IMR-90 (cell line): ENCODE measurements at regions not wholly inside any gene's neighbourhood (a gene's known extent, or its start where the extent isn't known, plus 50 kb on each side); places are given as distances from the start of the nearest gene placed in this dataset.

Source experiments
- ATAC-seq: fragments of 200-7000 bp; cut with Tn5 transposase; 2 replicates; pipeline ENCODE4 v1.9.1; 2020; ENCODE audit warnings: low read depth, mild to moderate bottlenecking, moderate library complexity
- BruUV-seq: library from RNA; stranded (reverse); fragments of 400-500 nt; replicated peaks from 2 replicates; lab custom pipeline; 2021; lab: Mats Ljungman, UMichigan
- CTCF ChIA-PET: fragments of 300-600 bp; formaldehyde crosslinking; extraction: SDS; loops from one replicate; lab custom pipeline; 2021; ENCODE audit warnings: antibody characterized with exemption; lab: Yijun Ruan, JAX
- POLR2A ChIA-PET: fragments of 300-600 bp; sonication (Branson Sonifier 250); formaldehyde crosslinking; loops from one replicate; lab custom pipeline; 2022; ENCODE audit warnings: antibody characterized with exemption; ENCODE audit not compliant: unreplicated experiment; lab: Charles Lee
- DNase-seq: peaks from one replicate; pipeline ENCODE4 v3.0.0; 2013
- H2AFZ ChIP-seq: replicated peaks from 2 replicates; pipeline ENCODE3; 2013; ENCODE audit warnings: low read length, mild to moderate bottlenecking; ENCODE audit not compliant: poor library complexity
- H2AK5ac ChIP-seq: 2 replicates; pipeline ENCODE4 v1.6.1; 2013; ENCODE audit warnings: low read depth, low read length, inconsistent platforms
- H2AK9ac ChIP-seq: replicated peaks from 2 replicates; pipeline ENCODE3; 2013; ENCODE audit warnings: mild to moderate bottlenecking, low read depth, low read length, moderate library complexity; ENCODE audit not compliant: poor library complexity
- H2BK120ac ChIP-seq: 2 replicates; pipeline ENCODE4 v1.6.1; 2013; ENCODE audit warnings: low read depth, low read length, inconsistent platforms
- H2BK15ac ChIP-seq: 3 replicates; pipeline ENCODE4 v1.6.1; 2013; ENCODE audit warnings: low read depth, low read length, inconsistent platforms
- H2BK20ac ChIP-seq: 2 replicates; pipeline ENCODE4 v1.6.1; 2013; ENCODE audit warnings: low read depth, mild to moderate bottlenecking, inconsistent platforms, low read length, moderate library complexity
- H2BK5ac ChIP-seq: 2 replicates; pipeline ENCODE4 v1.6.1; 2013; ENCODE audit warnings: mild to moderate bottlenecking, low read depth, low read length, inconsistent platforms; ENCODE audit not compliant: poor library complexity, severe bottlenecking
- H3K14ac ChIP-seq: replicated peaks from 2 replicates; pipeline ENCODE4 v1.6.1; 2013; ENCODE audit warnings: low read depth, low read length, inconsistent platforms
- H3K18ac ChIP-seq: 2 replicates; pipeline ENCODE4 v1.6.1; 2013; ENCODE audit warnings: low read depth, low read length, control low read depth
- H3K23ac ChIP-seq: 2 replicates; pipeline ENCODE4 v1.6.1; 2013; ENCODE audit warnings: low read depth, low read length, inconsistent platforms
- H3K27ac ChIP-seq: 2 replicates; pipeline ENCODE4 v1.5.1; 2013; ENCODE audit warnings: mild to moderate bottlenecking, control low read depth, low read length; ENCODE audit not compliant: insufficient read depth
- H3K27me3 ChIP-seq: 2 replicates; pipeline ENCODE4 v1.6.1; 2013; ENCODE audit warnings: low read length; ENCODE audit not compliant: control insufficient read depth, insufficient read depth
- H3K36me3 ChIP-seq: 2 replicates; pipeline ENCODE4 v1.6.1; 2013; ENCODE audit warnings: low read length, mixed read lengths; ENCODE audit not compliant: control insufficient read depth, insufficient read depth
- H3K4ac ChIP-seq: 2 replicates; pipeline ENCODE4 v1.6.1; 2013; ENCODE audit warnings: low read depth, low read length, inconsistent platforms
- H3K4me1 ChIP-seq: 2 replicates; pipeline ENCODE4 v1.6.1; 2013; ENCODE audit warnings: low read length, mixed read lengths; ENCODE audit not compliant: control insufficient read depth, insufficient read depth
- H3K4me2 ChIP-seq: 2 replicates; pipeline ENCODE4 v1.6.1; 2013; ENCODE audit warnings: low read depth, mild to moderate bottlenecking, control low read depth, low read length, moderate library complexity
- H3K4me3 ChIP-seq: 2 replicates; pipeline ENCODE4 v1.5.1; 2013; ENCODE audit warnings: low read depth, mild to moderate bottlenecking, control low read depth, low read length, moderate library complexity; ENCODE audit not compliant: insufficient read depth
- H3K56ac ChIP-seq: 2 replicates; pipeline ENCODE4 v1.6.1; 2013; ENCODE audit warnings: low read length, inconsistent platforms; ENCODE audit not compliant: insufficient read depth; ENCODE audit errors: extremely low read depth
- H3K79me1 ChIP-seq, 2 experiments: 2 replicates each; pipeline ENCODE4 v1.6.1; 2013; ENCODE audit warnings: low read length in 2 of 2, inconsistent platforms in 1 of 2, low read depth in 1 of 2
- H3K9ac ChIP-seq: 2 replicates; pipeline ENCODE4 v1.6.1; 2013; ENCODE audit warnings: low read depth, low read length, control low read depth
- H3K9me1 ChIP-seq: 2 replicates; pipeline ENCODE4 v1.6.1; 2013; ENCODE audit warnings: low read length, inconsistent platforms; ENCODE audit not compliant: insufficient read depth
- H3K9me3 ChIP-seq: 2 replicates; pipeline ENCODE4 v1.6.1; 2013; ENCODE audit warnings: low read length; ENCODE audit not compliant: control insufficient read depth, insufficient read depth
- H4K20me1 ChIP-seq: 2 replicates; pipeline ENCODE4 v1.6.1; 2013; ENCODE audit warnings: low read length, inconsistent platforms; ENCODE audit not compliant: insufficient read depth
- H4K5ac ChIP-seq: 2 replicates; pipeline ENCODE4 v1.6.1; 2013; ENCODE audit warnings: mild to moderate bottlenecking, low read depth, low read length, control low read depth
- H4K8ac ChIP-seq, 2 experiments: 2 replicates each; pipeline ENCODE4 v1.6.1; 2013; ENCODE audit warnings: low read depth in 2 of 2, low read length in 2 of 2, control low read depth in 1 of 2, inconsistent platforms in 1 of 2
- H4K91ac ChIP-seq: 2 replicates; pipeline ENCODE4 v1.6.1; 2013; ENCODE audit warnings: low read depth, low read length, inconsistent platforms; ENCODE audit not compliant: insufficient read depth
- BHLHE40 ChIP-seq: fragments of 150-350 bp; IDR thresholded peaks from 2 replicates; pipeline ENCODE4 v1.6.1; 2016; ENCODE audit warnings: mild to moderate bottlenecking, low read depth, low read length
- CEBPB ChIP-seq: IDR thresholded peaks from 2 replicates; pipeline ENCODE4 v1.6.1; 2012; ENCODE audit warnings: low read depth, low read length, improper control_type of control experiment
- CHD1 ChIP-seq: IDR thresholded peaks from 2 replicates; pipeline ENCODE4 v1.6.1; 2012; ENCODE audit warnings: low read depth, low read length, improper control_type of control experiment
- CTCF ChIP-seq: conservative IDR thresholded peaks from 2 replicates; pipeline ENCODE4 v1.5.1; 2012; ENCODE audit warnings: mild to moderate bottlenecking, low read depth, low read length, improper control_type of control experiment
- FOS ChIP-seq: fragments of 150-350 bp; IDR thresholded peaks from 2 replicates; pipeline ENCODE4 v1.6.1; 2016; ENCODE audit warnings: low read depth, low read length
- MAFK ChIP-seq: IDR thresholded peaks from 2 replicates; pipeline ENCODE4 v1.6.1; 2012; ENCODE audit warnings: low read depth, low read length, improper control_type of control experiment
- MAZ ChIP-seq: IDR thresholded peaks from 2 replicates; pipeline ENCODE4 v1.6.1; 2012; ENCODE audit warnings: low read depth, mild to moderate bottlenecking, low read length, improper control_type of control experiment, moderate library complexity, borderline replicate concordance
- MXI1 ChIP-seq: IDR thresholded peaks from 2 replicates; pipeline ENCODE4 v1.6.1; 2012; ENCODE audit warnings: low read depth, mild to moderate bottlenecking, low read length, moderate library complexity, borderline replicate concordance
- NFE2L2 ChIP-seq: fragments of 150-350 bp; IDR thresholded peaks from 2 replicates; pipeline ENCODE4 v1.6.1; 2016; ENCODE audit warnings: low read depth, mild to moderate bottlenecking, low read length
- POLR2A ChIP-seq: IDR thresholded peaks from 2 replicates; pipeline ENCODE4 v1.6.1; 2012; ENCODE audit warnings: mild to moderate bottlenecking, low read depth, low read length
- RAD21 ChIP-seq: IDR thresholded peaks from 2 replicates; pipeline ENCODE4 v1.6.1; 2012; ENCODE audit warnings: low read length, improper control_type of control experiment
- RCOR1 ChIP-seq: IDR thresholded peaks from 2 replicates; pipeline ENCODE4 v1.6.1; 2012; ENCODE audit warnings: mild to moderate bottlenecking, low read length, improper control_type of control experiment; ENCODE audit not compliant: insufficient replicate concordance
- RFX5 ChIP-seq: IDR thresholded peaks from 2 replicates; pipeline ENCODE4 v1.8.0; 2012; ENCODE audit warnings: low read depth, mild to moderate bottlenecking, low read length, moderate library complexity
- SMC3 ChIP-seq: fragments of 150-350 bp; IDR thresholded peaks from 2 replicates; pipeline ENCODE4 v1.6.1; 2016; ENCODE audit warnings: low read depth, mild to moderate bottlenecking, antibody characterized with exemption, low read length, moderate library complexity
- WGBS, 2 experiments: methylation state at CpG; one replicate each; pipeline versions ENCODE4 v1.1.5 to v1.1.7; 2013; ENCODE audit warnings: missing lambda C conversion rate in 2 of 2; ENCODE audit not compliant: insufficient read length in 1 of 2; ENCODE audit errors: extremely low coverage in 2 of 2; 5-methylcytosine and 5-hydroxymethylcytosine counted together
- dilution Hi-C: fragments of 300-500 bp; cut with HindIII; formaldehyde crosslinking; loops from one replicate; pipeline ENCODE4 v1.14.3; 2018; ENCODE audit warnings: low sequenced_read_pairs; ENCODE audit not compliant: unreplicated experiment
- in situ Hi-C: fragments of 300-500 bp; cut with MboI; formaldehyde crosslinking; loops from 3 replicates; pipeline ENCODE4 v1.14.3; 2019; ENCODE audit warnings: low sequenced_read_pairs, inconsistent platforms, mixed read lengths
- intact Hi-C: fragments of 100-400 bp; cut with micrococcal nuclease; formaldehyde crosslinking; loops from 2 replicates; pipeline ENCODE4 v1.10.0; 2022
- TF ChIP-seq, protein P1 (sequence below): fragments of 150-350 bp; IDR thresholded peaks from 2 replicates; pipeline ENCODE4 v1.6.1; 2016; ENCODE audit warnings: low read depth, mild to moderate bottlenecking, low read length, moderate library complexity, borderline replicate concordance
- TF ChIP-seq, protein P2 (sequence below): fragments of 150-350 bp; IDR thresholded peaks from 2 replicates; pipeline ENCODE4 v1.6.1; 2017; ENCODE audit warnings: mild to moderate bottlenecking, antibody characterized with exemption, low read length, low read depth

DNA sequence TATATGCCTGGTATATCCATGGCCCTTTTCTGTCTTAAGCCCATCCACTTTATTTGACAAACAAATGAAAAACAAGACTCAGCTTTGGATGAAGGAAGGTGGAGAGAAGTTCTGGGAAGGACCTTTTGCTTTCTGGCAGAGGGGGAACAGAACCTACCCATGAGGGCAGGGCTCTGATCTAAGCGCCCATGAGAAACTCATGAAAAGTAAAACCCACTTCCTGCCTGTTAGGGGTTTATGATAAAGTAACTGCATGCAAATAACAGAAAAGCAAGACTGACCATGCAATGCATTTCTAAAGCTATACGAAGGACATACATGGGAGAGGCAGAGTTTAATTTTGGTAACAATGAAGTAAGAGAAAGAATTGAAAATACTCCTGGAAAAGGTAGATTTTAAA lies 181.9 kb upstream of the ADRA1B start:
- Histone ChIP-seq H2BK20ac (no peak overlapping the region), H3K18ac (no peak overlapping the region), H3K27ac (no peak overlapping the region), H3K79me1 (no peaks in the 10 kb centered on the region), H3K4me3 (no peak overlapping the region), H4K8ac (no peak overlapping the region), H2BK5ac (no peak overlapping the region), H3K4me2 (no peak overlapping the region), H3K9ac (no peak overlapping the region), H2AFZ (no peak overlapping the region), H3K56ac (no peak overlapping the region), H2AK5ac (no peak overlapping the region), H4K20me1 (no peaks in the 10 kb centered on the region), H3K14ac (no peak overlapping the region), H3K27me3 (peaks cover 15% of the 10 kb centered on the region), H3K23ac (no peak overlapping the region), H4K5ac (no peak overlapping the region), H3K4ac (no peak overlapping the region), H2AK9ac (no peak overlapping the region), H3K9me1 (no peaks in the 10 kb centered on the region), H3K4me1 (no peaks in the 10 kb centered on the region), H3K36me3 (no peaks in the 10 kb centered on the region), H2BK120ac (no peak overlapping the region), H4K91ac (no peak overlapping the region), H2BK15ac (no peak overlapping the region), H3K9me3 (no peaks in the 10 kb centered on the region; the same call in none of the 2 replicates)
- ATAC-seq (no peak), DNase-seq (no peak)
- BruUV-seq: no TSS peak
- TF ChIP-seq CHD1: no peak
- TF ChIP-seq POLR2A: no peak
- no peak for TF ChIP-seq CTCF
- no peak for TF ChIP-seq RCOR1
- TF ChIP-seq SMC3: no peak
- TF ChIP-seq MAFK: no peak
- TF ChIP-seq NFE2L2: no peak
- no peak for TF ChIP-seq RFX5
- TF ChIP-seq, protein P1, sequence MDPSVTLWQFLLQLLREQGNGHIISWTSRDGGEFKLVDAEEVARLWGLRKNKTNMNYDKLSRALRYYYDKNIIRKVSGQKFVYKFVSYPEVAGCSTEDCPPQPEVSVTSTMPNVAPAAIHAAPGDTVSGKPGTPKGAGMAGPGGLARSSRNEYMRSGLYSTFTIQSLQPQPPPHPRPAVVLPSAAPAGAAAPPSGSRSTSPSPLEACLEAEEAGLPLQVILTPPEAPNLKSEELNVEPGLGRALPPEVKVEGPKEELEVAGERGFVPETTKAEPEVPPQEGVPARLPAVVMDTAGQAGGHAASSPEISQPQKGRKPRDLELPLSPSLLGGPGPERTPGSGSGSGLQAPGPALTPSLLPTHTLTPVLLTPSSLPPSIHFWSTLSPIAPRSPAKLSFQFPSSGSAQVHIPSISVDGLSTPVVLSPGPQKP: no peak
- no peak for TF ChIP-seq RAD21
- TF ChIP-seq, protein P2, sequence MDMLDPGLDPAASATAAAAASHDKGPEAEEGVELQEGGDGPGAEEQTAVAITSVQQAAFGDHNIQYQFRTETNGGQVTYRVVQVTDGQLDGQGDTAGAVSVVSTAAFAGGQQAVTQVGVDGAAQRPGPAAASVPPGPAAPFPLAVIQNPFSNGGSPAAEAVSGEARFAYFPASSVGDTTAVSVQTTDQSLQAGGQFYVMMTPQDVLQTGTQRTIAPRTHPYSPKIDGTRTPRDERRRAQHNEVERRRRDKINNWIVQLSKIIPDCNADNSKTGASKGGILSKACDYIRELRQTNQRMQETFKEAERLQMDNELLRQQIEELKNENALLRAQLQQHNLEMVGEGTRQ: no peak
- TF ChIP-seq MXI1: no peak
- no peak for TF ChIP-seq FOS
- TF ChIP-seq CEBPB: no peak
- no peak for TF ChIP-seq BHLHE40
- TF ChIP-seq MAZ: no peak
- CTCF ChIA-PET: no interaction called here
- intact Hi-C loops: no loop called here
- dilution Hi-C loops: no loop called here
- 100% methylated on average over 1 of the region's 2 CpGs; no CpG with 5 or more reads in 1 of the 2 experiments for WGBS, 2 experiments
- in situ Hi-C loops: no loop called here
- POLR2A ChIA-PET: no interaction called here
